ENCODE measurements at regions not wholly inside any gene's neighbourhood (a gene's known extent, or its start where the extent isn't known, plus 50 kb on each side); places are given as distances from the start of the nearest gene placed in this dataset.

DNA sequence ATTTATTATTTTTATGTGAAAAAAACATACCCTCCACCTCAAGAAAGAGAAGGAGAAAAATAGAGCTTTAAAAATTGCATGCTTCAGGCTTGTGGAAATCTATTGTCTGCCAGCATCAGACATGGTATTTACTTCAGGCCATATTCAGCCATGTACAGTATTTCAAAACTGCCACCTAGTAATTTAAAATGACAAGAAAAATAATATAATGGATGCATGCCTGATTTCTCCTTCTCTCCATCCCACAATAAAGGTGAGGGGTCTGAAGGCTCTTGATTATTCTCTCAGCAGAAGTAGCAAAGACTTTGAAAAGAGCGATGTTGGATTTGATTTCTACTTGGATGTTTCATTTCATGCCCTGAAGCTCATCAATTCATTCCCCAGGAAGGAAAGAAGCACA lies 250.7 kb downstream of the TBC1D4 start:
- no peak for DNase-seq (ENCODE audit: low read depth in 2 of 2)

DNA sequence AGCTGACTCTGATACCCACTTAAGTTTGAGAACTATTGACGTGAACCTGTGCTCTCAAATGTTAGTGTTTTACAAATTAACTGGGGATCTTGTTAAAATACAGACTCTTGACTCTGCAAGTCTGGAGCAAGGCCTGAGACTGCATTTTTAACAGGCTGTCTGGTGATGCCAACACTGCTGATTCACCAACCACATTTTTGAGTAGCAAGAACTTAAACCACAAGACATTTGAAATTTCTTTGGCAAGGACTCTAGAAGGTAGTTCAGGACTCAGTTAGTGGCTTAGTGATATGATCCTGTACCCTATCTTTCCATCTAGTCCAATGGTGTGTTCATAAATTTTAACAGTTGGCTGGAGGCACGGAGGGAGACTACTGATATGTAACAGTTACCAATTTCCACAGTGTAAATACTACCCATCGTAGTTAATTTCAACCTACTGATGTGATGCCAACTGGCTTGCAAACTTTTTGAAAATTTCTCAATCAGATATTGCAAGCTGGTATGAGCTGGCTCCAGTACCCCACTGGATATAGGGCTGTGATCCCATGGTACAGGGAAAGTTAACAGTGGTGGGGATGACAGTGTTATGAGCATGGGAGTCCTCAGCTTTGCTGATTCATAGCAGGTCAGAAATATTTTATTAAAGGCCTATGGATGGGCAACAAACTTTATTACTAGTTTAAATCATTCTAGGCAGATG lies 255.1 kb downstream of the TBC1D4 start:
- DNase-seq (ENCODE audit: low read depth in 2 of 2): no peak

DNA sequence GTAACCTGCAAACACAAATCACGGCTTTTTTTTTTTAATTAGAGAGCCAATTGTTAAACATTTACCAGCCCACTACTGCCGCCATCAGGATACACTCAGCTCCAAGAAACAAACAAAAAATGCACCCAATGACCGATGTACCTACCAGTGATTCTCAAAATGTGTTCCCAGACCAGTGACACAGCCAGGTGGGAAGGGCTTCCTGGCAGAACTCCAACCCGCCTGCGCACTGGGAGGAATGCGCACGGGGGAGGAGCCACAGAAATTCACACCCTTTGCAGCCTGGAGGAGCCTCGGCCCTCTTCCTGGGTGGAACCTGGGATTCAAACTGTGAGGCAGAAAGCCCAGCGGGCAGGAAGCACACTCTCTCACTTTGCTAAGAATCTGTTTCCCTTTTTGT lies 255.9 kb downstream of the TBC1D4 start:
- no peak for DNase-seq (ENCODE audit: low read depth in 2 of 2)

DNA sequence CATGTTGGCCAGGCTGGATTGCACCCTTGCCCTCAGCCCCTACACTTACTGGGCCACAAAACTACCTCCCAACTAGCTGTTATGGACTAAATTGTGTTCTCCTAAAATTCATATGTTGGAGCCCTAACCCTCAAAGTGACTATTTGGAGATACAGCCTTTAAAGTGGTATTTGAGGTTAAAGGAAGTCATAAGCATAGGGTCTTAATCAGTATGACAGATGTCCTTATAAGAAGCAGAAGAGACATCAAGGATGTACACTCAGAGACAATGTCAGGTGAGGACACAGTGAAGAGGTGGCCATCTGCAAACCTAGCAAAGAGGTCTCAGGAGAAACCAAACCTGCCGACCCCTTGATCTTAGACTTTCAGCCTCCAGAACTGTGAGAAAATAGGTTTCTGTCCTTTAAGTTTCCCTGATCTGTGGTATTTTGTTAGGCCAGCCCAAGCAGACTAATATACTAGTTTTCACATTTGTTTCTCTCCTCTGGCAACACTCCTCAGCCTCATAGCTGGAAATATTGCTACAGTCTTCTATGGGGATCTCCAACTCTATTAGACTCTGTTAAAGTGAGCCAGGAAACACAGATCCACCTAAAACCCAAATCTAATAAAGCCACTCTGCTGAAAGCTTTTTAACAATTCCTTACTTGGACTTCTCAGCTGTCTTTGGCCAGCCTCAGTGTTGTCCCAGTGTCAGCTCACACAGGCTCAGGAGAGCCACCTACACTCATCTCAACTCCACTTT lies 256.5 kb downstream of the TBC1D4 start:
- DNase-seq (ENCODE audit: low read depth in 2 of 2): no peak

DNA sequence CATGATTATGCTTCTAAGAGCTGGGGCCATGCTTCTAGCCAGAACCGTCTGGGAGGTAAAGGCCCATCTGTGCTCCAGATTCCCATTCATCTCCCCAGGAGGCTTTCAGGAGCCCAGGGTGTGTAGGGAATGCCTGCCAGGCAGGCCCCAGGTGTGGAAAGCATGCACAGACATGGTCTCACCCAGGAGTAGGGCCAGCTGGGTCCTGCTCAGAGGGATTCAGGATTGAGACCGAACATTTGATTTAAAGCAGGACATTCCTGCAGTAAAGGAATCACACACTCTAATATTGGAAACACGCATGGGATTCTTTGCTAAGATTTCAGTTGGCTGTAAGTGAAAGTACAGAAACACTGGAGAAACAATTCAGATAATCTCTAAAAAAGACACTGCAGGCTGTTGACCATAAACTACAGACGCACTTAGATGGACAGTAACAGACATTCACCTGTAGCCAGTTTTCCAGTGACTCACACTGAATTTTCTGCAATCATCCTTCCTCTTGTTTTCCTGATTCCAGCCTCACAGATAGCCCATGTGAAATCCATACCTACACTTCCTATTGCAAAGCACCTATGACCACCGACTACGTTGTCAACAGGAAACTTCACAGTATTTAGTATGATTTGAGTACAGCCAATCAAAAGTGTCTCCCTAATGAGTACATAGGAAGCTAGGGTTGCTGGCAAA lies 257.8 kb downstream of the TBC1D4 start:
- DNase-seq (ENCODE audit: low read depth in 2 of 2): no peak

DNA sequence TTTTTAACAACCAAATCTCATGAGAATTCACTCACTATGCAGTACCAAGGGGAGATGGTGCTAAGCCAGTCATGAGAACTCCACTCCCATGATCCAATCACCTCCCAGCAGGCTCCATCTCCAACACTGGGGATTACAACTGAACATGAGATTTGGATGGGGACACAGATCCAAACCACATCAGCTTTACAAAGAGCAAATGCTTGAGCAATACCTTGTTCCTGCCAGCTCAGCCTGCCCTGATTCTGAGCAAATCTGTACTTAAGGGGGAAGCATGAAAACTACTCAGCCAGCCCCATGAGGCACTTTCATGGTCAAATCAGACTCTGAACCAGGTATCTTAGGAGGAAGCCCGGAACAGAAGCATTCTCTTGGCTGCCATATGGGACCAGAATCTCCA lies 259.9 kb downstream of the TBC1D4 start:
- DNase-seq (ENCODE audit: low read depth in 2 of 2): no peak

DNA sequence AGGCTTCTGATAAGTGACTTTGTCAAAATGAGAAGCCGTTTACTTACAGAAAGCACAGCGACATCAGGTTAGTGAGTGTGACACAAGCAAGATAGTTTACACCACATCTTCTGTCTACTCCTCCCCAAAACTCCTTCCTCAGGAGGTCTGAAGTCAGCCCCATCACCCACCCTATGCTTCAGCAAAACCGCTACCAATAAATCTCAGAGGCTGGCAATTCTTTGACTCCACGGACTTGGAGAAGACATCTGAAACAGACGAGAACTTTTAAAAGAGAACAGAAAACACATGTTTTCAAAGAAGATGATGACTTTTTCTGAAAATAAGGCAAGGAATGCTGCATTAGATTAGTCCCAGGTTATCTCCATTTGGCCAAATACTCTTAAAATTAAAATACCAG lies 261.1 kb downstream of the TBC1D4 start:
- no peak for DNase-seq (ENCODE audit: low read depth in 2 of 2)

DNA sequence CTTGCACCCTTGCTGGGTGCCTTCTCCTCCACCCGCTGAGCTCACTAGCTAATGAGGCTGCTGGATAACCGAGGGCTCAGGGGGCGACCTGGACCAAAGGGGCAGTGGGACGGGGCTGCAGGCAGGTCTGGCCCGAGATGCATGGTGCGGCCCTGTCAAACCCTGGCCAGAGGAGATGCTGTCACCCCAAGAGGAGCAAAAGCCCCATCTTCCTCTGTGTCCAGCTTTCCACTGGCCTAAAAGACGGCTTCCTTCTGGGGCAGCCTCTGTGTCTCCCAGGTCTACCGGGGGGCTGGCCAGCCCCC lies 261.8 kb downstream of the TBC1D4 start:
- no peak for DNase-seq (ENCODE audit: low read depth in 2 of 2)

DNA sequence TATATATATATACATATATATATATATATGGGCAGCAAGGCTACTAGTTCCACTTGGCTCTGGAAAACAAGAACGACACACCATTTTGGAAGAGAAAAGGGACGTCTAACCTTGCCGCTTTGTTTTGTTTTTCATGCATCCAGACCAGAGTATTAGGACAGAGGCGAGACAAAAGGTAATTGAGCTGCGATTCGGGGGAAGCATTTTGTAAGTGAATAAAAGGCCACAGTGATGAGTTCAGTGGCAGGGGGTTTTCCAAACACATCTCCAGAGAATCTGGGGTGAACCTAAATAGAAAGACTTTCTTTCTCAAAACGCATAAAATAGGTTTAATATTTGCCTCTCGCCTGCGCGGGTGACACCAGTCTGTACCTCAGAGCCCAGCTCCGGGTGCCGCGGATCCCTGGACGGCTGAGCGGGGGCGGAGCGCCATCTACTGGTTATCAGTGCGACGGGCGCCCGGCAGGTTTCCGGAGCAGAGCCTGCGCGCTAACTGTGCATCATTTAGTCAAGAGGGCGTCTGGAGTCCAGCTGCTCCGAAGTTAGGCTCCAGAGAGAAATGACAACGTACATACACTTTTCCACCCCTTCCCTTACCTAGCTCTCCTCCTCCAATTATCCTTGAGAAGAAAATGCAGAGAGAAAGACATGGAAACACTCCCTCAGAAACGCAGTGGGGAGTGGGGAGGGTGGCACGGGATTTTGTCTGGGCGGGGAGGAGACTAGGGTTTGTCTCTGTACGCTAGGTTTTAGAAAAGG lies 262.3 kb downstream of the TBC1D4 start:
- DNase-seq (ENCODE audit: low read depth in 2 of 2): peak; percentile 83 to 85

DNA sequence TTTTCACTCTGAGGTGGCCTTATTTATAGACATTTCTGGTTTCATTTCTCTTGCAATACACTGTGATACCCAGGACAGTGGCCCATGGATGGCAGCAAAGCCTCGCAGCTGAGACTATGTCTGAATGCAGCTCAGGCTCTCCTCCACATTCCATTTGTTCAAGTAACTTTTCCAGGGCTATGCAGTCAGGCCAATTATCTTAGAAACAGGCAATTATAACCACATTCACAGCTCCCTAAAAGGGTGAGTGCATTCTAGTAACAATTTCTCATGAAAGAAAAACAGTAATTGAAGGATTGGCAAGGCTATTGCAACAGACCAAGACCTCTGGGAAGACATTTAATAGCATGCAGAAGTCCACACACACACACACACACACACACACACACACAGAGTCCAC lies 264.0 kb downstream of the TBC1D4 start:
- no peak for DNase-seq (ENCODE audit: low read depth in 2 of 2)

DNA sequence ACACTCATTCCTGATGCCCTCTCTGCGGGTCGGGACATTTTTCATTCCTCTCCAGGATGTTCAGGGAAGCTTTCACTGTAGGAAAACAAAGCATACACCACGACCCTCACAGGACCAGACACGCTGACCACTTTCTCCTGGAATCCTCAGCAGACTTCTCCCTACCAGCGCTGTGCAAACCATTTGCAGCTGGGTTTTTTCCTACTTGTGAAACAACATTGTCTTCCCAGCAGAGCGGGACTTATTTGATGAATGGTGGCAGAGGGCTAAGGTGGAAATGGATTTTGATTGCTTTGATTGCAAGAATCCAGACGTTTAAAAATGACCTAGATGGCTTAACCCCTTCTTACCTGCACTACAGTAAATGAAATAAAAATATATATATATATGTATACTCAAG lies 265.9 kb downstream of the TBC1D4 start:
- DNase-seq (ENCODE audit: low read depth in 2 of 2): no peak

DNA sequence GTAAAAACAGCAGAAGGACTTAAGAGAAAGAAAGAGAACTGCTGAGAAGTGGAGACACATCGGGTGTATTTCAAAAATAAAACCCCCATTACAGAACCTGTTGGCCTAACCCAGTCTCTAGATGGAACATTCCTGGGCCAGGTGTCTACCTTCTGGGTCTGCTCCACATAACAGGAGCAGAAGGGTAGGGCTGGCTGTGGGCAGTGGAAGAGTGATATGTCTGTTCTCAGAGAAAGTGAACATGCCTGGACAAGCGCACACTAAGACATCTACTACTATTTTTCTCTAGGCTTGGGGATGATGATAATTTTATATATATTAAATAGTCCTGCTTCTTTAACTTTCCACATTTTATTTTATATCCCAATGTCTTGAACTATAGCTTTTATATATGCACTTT lies 267.1 kb downstream of the TBC1D4 start:
- DNase-seq (ENCODE audit: low read depth in 2 of 2): no peak

DNA sequence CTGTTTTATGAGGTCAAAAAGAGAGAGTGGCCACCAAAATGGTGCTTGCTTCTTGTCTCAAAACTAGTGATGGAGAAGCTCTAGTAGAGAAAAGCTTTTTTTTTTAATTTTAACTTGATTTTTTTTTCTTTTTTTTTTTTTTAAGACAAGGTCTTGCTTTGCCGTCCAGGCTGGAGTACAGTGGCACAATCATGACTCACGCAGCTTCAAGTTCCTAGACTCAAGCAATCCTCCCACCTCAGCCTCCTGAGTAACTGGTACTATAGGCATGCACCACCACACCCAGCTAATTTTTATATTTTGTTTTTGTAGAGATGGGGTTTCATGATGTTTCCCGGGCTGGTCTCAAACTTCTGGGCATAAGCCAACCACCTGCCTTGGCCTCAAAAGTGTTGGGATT lies 279.0 kb downstream of the TBC1D4 start:
- no peak for DNase-seq (ENCODE audit: low read depth in 2 of 2)

DNA sequence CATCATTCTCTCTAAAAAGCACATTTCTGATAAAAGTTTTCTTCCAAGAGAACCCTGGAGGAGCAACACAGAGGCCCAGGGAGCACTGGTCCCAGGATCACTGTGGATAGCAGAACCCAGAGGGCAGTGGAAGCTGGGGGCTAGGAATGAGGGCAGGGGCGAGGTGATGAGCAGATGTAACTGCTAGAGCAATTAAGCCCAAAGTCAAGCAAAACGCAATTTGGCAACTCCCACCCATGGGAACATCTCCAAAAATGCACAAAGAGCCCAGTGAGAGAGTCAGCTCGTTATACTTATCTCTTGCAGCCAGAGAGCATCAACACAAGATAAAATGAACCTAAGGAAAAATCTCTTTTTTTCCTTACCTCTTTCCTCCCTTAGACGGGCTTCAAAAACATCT lies 284.2 kb downstream of the TBC1D4 start:
- no peak for DNase-seq (ENCODE audit: low read depth in 2 of 2)

DNA sequence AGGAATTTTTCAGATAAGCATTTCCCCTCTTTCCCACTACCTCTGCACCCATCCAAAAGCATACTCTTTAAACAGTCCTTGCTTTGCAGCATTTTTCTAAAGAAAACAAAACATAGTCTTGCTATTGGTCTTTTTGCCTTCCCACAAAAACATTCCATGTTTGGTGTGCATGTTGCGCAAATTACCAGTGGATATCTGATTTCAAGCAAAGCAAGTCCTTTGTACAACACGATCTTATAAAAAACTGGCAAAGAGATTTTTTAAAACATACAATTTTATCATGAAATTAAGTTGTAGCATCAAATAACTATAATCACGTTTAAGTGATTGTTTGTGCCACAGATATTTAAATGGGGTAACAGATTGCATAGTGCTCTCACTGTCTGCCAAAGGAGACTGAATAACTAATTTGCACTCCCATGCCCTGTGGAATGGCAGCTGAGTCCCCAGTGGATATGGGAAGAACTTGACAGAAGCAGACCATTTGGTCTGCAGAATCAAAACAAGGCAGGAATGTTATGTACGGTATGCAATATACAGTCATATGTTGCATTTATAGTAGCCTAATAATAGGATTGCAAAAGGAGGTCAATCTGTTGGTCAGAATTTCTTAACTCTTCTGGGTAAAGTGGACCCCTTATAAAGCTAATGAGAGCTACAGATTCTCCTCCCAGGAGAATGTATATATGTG lies 285.7 kb downstream of the TBC1D4 start:
- no peak for DNase-seq (ENCODE audit: low read depth in 2 of 2)

DNA sequence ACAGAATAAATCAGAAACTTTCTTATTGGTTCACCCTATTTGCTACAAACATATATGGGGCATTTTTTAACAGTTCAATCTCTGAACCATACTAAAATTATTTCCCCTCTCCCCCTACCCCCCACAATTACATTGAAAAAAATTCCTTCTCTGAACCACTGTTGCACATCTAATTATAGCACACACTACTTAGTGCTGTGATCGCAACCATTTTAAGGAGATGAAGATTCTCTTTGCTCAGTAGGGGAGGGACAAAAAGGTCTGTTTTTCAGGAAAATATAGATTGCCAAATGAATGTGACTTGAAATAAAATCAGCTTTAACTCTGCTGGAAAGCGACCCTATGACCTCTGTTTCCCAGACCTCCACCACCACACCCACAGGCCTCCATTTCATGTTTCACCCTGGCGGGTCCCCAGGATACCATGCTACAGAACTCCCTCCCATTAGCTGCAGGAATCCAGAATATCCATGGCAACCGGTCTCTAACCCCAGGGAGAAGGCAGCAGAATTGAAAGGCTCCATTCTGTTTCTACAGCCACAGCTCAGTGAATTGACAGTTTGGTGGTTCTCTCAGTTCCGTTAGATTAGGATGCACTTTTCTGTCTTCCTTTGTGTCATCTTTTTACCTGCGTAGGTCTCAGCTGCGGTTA lies 286.3 kb downstream of the TBC1D4 start:
- DNase-seq (ENCODE audit: low read depth in 2 of 2): no peak

DNA sequence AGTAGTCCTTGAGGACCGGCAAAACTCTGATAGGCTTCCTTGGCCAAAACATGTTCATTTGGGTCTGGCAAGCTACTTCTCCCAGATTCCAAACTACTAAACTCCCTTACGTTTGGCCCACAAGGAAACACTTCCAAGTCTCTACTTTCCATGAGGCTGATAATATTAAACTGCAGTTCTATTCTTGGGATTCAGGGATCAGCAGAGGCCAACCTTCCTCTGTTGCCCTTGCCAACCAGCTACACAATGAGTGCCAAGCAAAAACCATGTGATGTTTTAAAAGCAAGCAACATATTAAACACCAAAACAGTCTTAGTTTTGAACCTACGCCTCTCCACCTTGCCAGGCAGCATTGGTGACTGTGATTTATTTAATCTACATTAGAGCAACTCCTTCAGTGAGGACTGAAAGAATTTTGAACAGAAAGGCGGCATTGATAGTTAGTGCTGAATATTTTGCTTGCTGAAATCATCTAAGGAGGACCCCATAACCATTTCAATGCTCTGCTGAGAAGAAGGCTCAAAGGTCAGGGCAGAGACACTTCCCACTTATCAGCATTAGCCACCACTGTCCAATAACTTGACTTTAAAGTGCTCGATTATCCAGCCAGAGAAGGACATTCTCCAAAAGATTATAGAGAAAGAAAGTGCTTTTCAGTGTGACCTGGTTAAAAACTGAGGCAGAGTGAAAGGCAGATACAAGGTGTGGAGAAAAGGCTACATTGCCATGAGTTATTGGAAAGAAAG lies 287.1 kb downstream of the TBC1D4 start:
- no peak for DNase-seq (ENCODE audit: low read depth in 2 of 2)

DNA sequence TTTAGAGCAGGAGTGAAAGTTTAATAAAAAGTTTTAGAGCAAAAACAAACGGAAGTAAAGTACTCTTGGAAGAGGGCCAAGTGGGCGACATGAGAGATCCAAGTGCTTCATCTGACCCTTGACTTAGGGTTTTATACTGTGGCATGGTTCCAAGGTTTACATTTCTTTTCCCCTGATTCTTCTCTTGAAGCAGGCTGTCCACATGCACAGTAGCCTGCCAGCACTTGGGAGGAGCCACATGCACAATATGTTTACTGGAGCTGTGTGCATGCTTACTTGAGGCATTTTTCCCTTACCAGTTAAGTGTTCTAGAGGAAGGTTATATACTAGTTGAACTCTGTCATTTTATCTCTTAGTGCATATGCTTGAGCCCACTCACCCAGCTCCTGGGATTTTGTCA lies 295.6 kb downstream of the TBC1D4 start:
- DNase-seq (ENCODE audit: low read depth in 2 of 2): no peak

DNA sequence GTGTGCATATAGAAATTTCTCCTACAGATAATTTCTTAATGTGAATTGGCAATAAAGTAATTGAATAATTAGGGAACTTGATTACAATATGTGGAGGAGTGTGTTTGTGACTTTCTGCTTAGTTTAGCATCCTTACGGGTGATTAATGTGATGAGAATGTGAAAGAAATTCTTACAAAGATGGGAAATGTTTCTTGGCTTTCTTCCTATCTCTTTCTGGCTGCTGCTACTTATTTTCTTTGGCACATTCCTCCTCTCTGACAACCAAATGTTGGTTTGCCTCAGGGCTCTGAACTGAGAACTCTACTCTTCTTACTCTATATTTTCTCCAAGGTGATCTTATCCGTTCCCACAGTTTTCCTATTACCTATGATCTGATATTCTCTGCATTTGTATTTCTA lies 300.1 kb downstream of the TBC1D4 start:
- no peak for DNase-seq (ENCODE audit: low read depth in 2 of 2)

DNA sequence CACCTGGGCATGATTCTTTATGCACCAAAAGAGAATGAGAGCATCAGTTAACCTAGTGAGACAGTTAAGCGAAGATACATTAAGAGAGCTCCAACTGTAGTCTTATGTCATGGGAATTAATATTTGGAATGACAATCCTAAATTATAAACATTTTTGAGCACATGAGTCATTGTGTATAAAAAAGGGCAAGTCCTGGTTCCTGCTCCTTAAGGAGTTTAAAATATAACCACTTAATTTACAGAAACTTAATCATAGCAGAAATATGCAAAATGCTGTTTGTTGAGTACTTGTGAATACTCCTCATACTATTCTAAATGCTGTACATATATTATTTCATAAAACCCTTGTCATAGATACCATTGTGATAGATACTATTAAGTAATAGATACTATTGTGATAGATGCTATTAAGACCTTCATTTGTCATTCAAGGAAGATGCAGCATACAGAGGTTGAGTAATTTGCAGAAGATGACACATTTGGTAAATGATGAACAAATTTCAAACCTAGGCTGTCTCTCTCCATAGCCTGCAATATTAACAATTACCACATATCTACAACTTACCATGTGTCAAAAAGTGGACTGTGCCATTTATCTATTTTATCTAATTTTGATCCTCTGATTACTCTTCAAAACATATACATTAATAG lies 301.0 kb downstream of the TBC1D4 start:
- no peak for DNase-seq (ENCODE audit: low read depth in 2 of 2)

Measured in stimulated activated CD4-positive, alpha-beta T cell treated with anti-CD3 and anti-CD28 coated beads, Interleukin-1b, Interleukin-23, amount 100 ng/mL, for 4 hours (primary cell).